ENCODE measurements at regions not wholly inside any gene's neighbourhood (a gene's known extent, or its start where the extent isn't known, plus 50 kb on each side); places are given as distances from the start of the nearest gene placed in this dataset.

DNA sequence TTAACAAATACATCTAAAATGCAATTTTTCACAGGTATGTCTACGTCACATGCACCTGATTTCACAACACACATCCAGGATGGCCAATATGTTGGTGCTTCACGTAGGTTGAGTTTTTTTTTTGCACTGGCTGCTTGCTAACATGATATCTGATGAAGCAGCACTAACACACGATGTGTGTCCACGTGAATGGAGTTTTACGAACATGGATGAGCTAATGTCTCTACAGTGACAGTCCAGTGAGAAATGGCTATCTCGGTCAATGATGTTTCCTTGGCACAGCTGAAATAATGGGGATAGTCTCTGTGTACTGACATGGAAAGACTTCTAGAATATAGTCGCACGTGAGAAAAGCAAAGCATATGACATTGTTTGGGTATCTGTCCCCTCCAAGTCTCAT is 563.9 kb upstream of the ADARB2 start:
- TF ChIP-seq CTCF (IDR thresholded peaks at IDR 0.05; ENCODE audit: low read depth, low read length): no peak

DNA sequence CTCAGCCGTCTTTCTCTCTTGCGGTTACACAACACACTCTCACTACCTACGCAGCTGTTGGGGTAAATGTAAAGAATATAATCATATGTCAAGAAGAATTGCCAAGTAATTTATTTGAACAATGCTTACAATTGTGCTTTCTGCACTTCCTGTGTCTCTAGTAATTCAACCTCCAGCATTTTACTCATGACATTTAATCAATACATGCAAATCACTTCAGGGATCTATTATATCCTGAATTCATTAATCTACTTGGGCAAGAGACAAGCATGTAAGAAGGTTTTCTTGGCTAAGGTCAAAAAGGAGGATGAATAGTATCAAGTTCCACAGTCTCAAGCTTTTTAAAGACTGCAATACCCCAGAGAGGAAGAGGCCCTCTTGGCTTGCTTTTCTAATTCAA is 562.9 kb upstream of the ADARB2 start:
- TF ChIP-seq CTCF (IDR thresholded peaks at IDR 0.05; ENCODE audit: low read depth, low read length): no peak
- no peak overlapping the region for H3K4me3 ChIP-seq (ENCODE audit: low read depth, low read length)

More for the DNA sequence above, 563.9 kb upstream of the ADARB2 start:
- H3K4me3 ChIP-seq (ENCODE audit: low read depth, low read length): no peak overlapping the region

DNA sequence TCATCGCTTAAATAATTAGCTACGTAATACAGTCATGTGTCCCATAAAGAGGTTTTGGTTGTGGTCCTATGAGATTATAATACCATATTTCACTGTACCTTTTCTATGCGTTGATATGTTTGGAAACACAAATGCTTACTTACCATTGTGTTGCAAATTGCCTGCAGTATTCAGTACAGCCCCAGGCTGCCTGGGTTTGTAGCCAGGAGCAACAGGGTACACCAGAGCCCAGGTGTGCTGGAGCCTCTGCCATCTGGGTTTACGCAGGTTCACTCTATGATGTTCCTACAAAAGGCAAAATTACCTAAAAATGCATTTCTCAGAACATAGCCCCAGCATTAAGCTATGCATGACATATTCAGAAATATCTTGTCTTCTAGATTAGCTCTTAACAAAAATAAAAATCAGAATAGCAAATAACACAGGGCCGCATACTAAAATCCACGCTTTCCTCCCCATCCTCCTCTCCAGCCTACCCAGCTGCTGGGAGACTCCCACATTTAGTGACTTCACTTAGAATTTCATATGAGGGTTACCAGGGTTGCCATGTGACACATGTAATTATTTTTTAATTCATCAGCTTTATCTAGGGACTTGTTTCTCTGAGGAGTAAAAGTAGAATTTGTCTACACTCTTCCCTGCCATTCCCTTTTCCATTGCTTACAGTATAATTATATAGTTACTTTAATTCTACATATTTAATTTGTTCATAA is 559.0 kb upstream of the ADARB2 start:
- TF ChIP-seq CTCF (IDR thresholded peaks at IDR 0.05; ENCODE audit: low read depth, low read length): no peak
- H3K4me3 ChIP-seq (ENCODE audit: low read depth, low read length): no peak overlapping the region

GRCh38 chr10:2294739-2295138 is 557.4 kb upstream of the ADARB2 start:
- no peak overlapping the region for H3K4me3 ChIP-seq (ENCODE audit: low read depth, low read length)
- no peak for TF ChIP-seq CTCF (IDR thresholded peaks at IDR 0.05; ENCODE audit: low read depth, low read length)

DNA sequence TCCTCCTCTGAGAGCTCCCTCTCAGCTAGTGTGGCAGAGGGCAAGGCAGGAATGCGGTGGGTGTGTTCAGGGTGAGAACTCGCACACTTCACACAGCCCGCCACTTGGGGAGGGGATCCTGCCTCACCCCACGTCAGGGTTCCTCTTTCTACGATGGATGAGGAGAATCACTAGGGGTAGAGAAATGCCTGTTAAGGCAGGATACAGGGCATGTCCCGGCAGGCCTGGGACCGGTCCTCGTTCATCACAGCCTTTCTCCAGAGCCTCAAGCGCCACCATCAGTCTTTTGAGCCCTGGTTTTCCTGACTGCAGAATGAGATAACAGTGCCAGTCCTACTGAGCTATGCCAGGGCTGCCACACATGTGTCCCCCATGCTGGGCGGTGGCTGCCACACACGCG is 546.7 kb upstream of the ADARB2 start:
- TF ChIP-seq CTCF (IDR thresholded peaks at IDR 0.05; ENCODE audit: low read depth, low read length): no peak

DNA sequence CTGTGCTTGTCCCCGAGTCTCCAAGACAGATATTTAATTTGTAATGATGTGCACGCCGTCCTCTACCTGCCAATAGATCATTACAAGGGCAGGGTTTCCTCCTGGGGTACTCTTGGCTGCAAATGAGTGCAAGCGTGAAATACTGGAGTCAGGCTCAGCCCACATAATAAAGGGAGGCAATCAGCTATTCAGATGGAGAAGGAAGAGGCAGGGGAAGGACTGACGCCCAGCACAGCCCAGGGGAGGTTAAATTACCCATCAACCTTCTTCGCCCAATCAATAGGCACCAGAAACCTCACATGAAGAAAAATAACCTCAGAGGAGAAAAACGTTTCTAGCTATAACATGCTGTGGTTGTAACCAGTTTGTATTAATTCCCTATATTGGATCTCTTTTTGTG is 544.9 kb upstream of the ADARB2 start:
- no peak for TF ChIP-seq CTCF (IDR thresholded peaks at IDR 0.05; ENCODE audit: low read depth, low read length)
- H3K4me3 ChIP-seq (ENCODE audit: low read depth, low read length): no peak overlapping the region

More for the DNA sequence above, 546.7 kb upstream of the ADARB2 start:
- no peak overlapping the region for H3K4me3 ChIP-seq (ENCODE audit: low read depth, low read length)

DNA sequence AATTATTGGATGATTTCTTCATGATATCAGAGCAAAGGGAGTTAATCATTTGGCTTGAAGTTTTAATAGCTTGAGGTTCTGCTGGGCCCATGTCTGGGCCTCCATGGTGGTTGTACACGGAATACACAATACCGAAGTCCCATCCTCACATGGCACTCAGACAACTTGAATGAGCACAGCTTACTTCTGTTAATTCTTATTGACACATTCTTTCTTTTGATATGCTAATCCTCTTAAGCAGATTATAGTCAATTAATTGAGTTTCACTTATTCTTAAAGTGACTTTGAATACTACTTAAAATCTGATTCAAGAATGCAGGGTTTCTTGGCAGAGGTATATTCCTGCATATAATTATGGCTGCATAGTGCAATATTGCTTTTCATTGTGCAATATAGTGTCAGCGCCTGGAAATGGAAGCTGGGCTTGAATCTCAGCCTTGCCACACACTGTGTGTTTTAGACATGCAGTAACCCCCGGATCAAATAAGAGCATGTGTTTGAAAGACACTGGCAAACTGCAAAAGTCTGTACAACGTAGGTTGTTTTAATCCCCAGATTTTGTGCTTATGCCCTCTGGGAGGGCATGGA is 543.5 kb upstream of the ADARB2 start:
- H3K4me3 ChIP-seq (ENCODE audit: low read depth, low read length): no peak overlapping the region
- no peak for TF ChIP-seq CTCF (IDR thresholded peaks at IDR 0.05; ENCODE audit: low read depth, low read length)

Data from WI38 (cell line).